Mesenchymal stem cell (in vitro differentiated cells and primary cell): ENCODE measurements at regions not wholly inside any gene's neighbourhood (a gene's known extent, or its start where the extent isn't known, plus 50 kb on each side); places are given as distances from the start of the nearest gene placed in this dataset.

Experiments
- DNase-seq: peaks from one replicate; pipeline ENCODE4 v3.0.0-alpha.2; 2013
- H2AFZ ChIP-seq: one replicate; pipeline ENCODE4 v1.6.1; 2013; ENCODE audit warnings: low read depth, mild to moderate bottlenecking, control low read depth, inconsistent platforms, low read length, moderate library complexity
- H2AK5ac ChIP-seq: 2 replicates; pipeline ENCODE4 v1.6.1; 2013; ENCODE audit warnings: low read length, moderate library complexity, mild to moderate bottlenecking, inconsistent platforms; ENCODE audit not compliant: severe bottlenecking
- H2BK120ac ChIP-seq: one replicate; pipeline ENCODE4 v1.6.1; 2013; ENCODE audit warnings: low read depth, mild to moderate bottlenecking, inconsistent platforms, low read length, moderate library complexity
- H2BK12ac ChIP-seq, 2 experiments: one replicate each; pipeline ENCODE4 v1.6.1; 2013; ENCODE audit warnings: inconsistent platforms in 2 of 2, low read length in 2 of 2, mild to moderate bottlenecking in 2 of 2, moderate library complexity in 2 of 2, control low read depth in 1 of 2
- H2BK15ac ChIP-seq: one replicate; pipeline ENCODE4 v1.6.1; 2013; ENCODE audit warnings: mild to moderate bottlenecking, low read depth, inconsistent platforms; ENCODE audit not compliant: poor library complexity, severe bottlenecking
- H2BK5ac ChIP-seq: 2 replicates; pipeline ENCODE4 v1.6.1; 2013; ENCODE audit warnings: low read depth, mild to moderate bottlenecking, low read length, control low read depth, inconsistent platforms; ENCODE audit not compliant: poor library complexity, severe bottlenecking
- H3K14ac ChIP-seq, 2 experiments: one replicate each; pipeline ENCODE4 v1.6.1; 2013; ENCODE audit warnings: inconsistent platforms in 2 of 2, low read length in 2 of 2, control low read depth in 1 of 2, mild to moderate bottlenecking in 1 of 2, moderate library complexity in 1 of 2
- H3K18ac ChIP-seq, 2 experiments: one replicate each; pipeline ENCODE4 v1.6.1; 2013; ENCODE audit warnings: inconsistent platforms in 2 of 2, low read length in 2 of 2, control low read depth in 1 of 2, low read depth in 1 of 2, mild to moderate bottlenecking in 1 of 2
- H3K23ac ChIP-seq, 2 experiments: one replicate each; pipeline ENCODE4 v1.6.1; 2013; ENCODE audit warnings: inconsistent platforms in 2 of 2, low read length in 2 of 2, mild to moderate bottlenecking in 2 of 2, moderate library complexity in 2 of 2, control low read depth in 1 of 2
- H3K27ac ChIP-seq: 2 replicates; pipeline ENCODE4 v1.5.1; 2013; ENCODE audit warnings: mild to moderate bottlenecking, moderate library complexity, low read length, control low read depth, inconsistent platforms; ENCODE audit not compliant: poor library complexity, severe bottlenecking
- H3K27me3 ChIP-seq, 2 experiments: 2 replicates each; pipeline versions ENCODE4 v1.6.1 to v1.7.0; 2013; ENCODE audit warnings: low read length in 2 of 2, mild to moderate bottlenecking in 2 of 2, moderate library complexity in 2 of 2, control low read depth in 1 of 2, inconsistent platforms in 1 of 2; ENCODE audit not compliant: control insufficient read depth in 1 of 2, insufficient read depth in 1 of 2
- H3K36me3 ChIP-seq, 2 experiments: 2 replicates each; pipeline versions ENCODE4 v1.6.1 to v1.7.0; 2013; ENCODE audit warnings: low read length in 2 of 2, control low read depth in 1 of 2, inconsistent platforms in 1 of 2, low read depth in 1 of 2, mild to moderate bottlenecking in 1 of 2; ENCODE audit not compliant: insufficient read depth in 2 of 2, control insufficient read depth in 1 of 2
- H3K4ac ChIP-seq, 2 experiments: one replicate each; pipeline ENCODE4 v1.6.1; 2013; ENCODE audit warnings: inconsistent platforms in 2 of 2, low read length in 2 of 2, mild to moderate bottlenecking in 2 of 2, moderate library complexity in 2 of 2, control low read depth in 1 of 2, low read depth in 1 of 2
- H3K4me1 ChIP-seq: 2 replicates; pipeline ENCODE4 v1.6.1; 2013; ENCODE audit warnings: low read depth, low read length, control low read depth; ENCODE audit not compliant: control insufficient read depth, insufficient read depth
- H3K4me2 ChIP-seq: 2 replicates; pipeline ENCODE4 v1.6.1; 2013; ENCODE audit warnings: low read length, mild to moderate bottlenecking, inconsistent platforms; ENCODE audit not compliant: poor library complexity, severe bottlenecking
- H3K4me3 ChIP-seq, 2 experiments: 2 replicates each; pipeline versions ENCODE4 v1.5.1 to v1.7.0; 2013; ENCODE audit warnings: low read length in 2 of 2, mild to moderate bottlenecking in 2 of 2, control low read depth in 1 of 2, low read depth in 1 of 2; ENCODE audit not compliant: insufficient read depth in 1 of 2
- H3K79me1 ChIP-seq: replicated peaks from 2 replicates; pipeline ENCODE4 v1.6.1; 2013; ENCODE audit warnings: mild to moderate bottlenecking, control low read depth, low read length, inconsistent platforms; ENCODE audit not compliant: poor library complexity, severe bottlenecking
- H3K9ac ChIP-seq: 2 replicates; pipeline ENCODE4 v1.7.0; 2013; ENCODE audit warnings: mild to moderate bottlenecking, low read length, moderate library complexity
- H3K9me3 ChIP-seq: 2 replicates; pipeline ENCODE4 v1.7.0; 2013; ENCODE audit warnings: mild to moderate bottlenecking, low read length; ENCODE audit not compliant: control insufficient read depth
- H4K8ac ChIP-seq: one replicate; pipeline ENCODE4 v1.6.1; 2013; ENCODE audit warnings: inconsistent platforms, mild to moderate bottlenecking, low read length, moderate library complexity
- H4K91ac ChIP-seq: one replicate; pipeline ENCODE4 v1.6.1; 2013; ENCODE audit warnings: mild to moderate bottlenecking, low read length, inconsistent platforms
- WGBS: methylation state at CpG from one replicate; pipeline ENCODE4 v1.1.7; 2013; ENCODE audit warnings: mixed read lengths; 5-methylcytosine and 5-hydroxymethylcytosine counted together

DNA sequence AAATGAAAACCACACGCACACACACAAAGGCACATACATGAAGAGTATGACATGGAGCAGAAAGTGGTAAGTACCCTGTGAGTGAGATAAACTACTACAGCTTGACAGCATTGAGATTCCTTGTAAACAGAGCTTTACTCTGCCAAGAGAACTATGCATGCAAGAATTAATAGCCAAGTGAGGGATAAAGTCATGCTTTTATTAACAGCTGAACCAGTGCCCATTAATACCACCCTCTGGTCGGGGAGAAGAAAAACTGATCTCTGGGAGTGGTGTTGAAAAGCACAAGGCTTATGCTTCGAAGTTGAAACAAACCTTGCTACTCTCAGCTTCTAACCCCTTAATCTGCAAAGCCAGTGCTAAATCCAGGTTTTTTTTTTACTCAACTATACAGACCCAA lies 95.9 kb upstream of the C1QTNF7 start:
- Histone ChIP-seq H3K9ac (no peak overlapping the region), H4K91ac (no peak overlapping the region), H3K4ac (no peak overlapping the region), H2BK120ac (no peak overlapping the region), H2BK12ac (no peak overlapping the region), H3K27me3 (no peaks in the 10 kb centered on the region), H3K4me1 (peaks cover 2% of the 10 kb centered on the region), H2BK15ac (no peak overlapping the region), H3K4me2 (no peak overlapping the region), H3K27ac (no peak overlapping the region), H2BK5ac (no peak overlapping the region), H3K36me3 (no peaks in the 10 kb centered on the region), H3K18ac (no peak overlapping the region), H2AFZ (no peak overlapping the region), H3K9me3 (no peaks in the 10 kb centered on the region), H3K23ac (no peak overlapping the region), H3K79me1 (no peaks in the 10 kb centered on the region), H3K4me3 (no peak overlapping the region), H2AK5ac (no peak overlapping the region), H4K8ac (no peak overlapping the region), H3K14ac (no peak overlapping the region)
- no peak for DNase-seq
- 100% methylated on average over 1 of the region's 3 CpGs for WGBS

DNA sequence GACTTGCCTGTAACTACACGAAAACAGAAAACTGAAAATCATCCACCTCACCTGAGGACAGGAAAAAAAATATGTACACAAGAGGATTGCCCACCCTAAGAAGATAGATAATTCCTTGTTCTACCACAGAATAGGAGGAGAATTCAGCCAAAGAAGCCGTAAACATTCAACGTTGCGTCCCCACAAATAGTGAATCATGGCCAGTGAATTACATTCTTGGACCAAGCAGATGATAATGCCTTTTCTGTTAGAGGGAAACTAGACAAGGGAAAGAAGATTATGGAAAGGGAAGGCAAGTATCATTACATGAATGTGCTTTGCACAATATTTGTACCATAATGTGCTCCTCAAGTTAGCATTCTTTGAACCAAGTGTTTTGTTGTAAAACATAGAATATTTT lies 95.5 kb upstream of the C1QTNF7 start:
- DNase-seq = no peak
- WGBS = 77% methylated on average over 4 of the region's 4 CpGs
- Histone ChIP-seq H3K18ac (no peak overlapping the region), H4K8ac (no peak overlapping the region), H3K9me3 (no peaks in the 10 kb centered on the region), H2BK12ac (no peak overlapping the region), H3K4me3 (no peak overlapping the region), H3K27ac (no peak overlapping the region), H3K4me1 (peaks cover 2% of the 10 kb centered on the region), H2AK5ac (no peak overlapping the region), H4K91ac (no peak overlapping the region), H2BK15ac (no peak overlapping the region), H3K4ac (no peak overlapping the region), H3K9ac (no peak overlapping the region), H3K79me1 (no peaks in the 10 kb centered on the region), H2BK5ac (no peak overlapping the region), H2BK120ac (no peak overlapping the region), H3K23ac (no peak overlapping the region), H3K27me3 (no peaks in the 10 kb centered on the region), H3K4me2 (no peak overlapping the region), H2AFZ (no peak overlapping the region), H3K14ac (no peak overlapping the region), H3K36me3 (no peaks in the 10 kb centered on the region)

DNA sequence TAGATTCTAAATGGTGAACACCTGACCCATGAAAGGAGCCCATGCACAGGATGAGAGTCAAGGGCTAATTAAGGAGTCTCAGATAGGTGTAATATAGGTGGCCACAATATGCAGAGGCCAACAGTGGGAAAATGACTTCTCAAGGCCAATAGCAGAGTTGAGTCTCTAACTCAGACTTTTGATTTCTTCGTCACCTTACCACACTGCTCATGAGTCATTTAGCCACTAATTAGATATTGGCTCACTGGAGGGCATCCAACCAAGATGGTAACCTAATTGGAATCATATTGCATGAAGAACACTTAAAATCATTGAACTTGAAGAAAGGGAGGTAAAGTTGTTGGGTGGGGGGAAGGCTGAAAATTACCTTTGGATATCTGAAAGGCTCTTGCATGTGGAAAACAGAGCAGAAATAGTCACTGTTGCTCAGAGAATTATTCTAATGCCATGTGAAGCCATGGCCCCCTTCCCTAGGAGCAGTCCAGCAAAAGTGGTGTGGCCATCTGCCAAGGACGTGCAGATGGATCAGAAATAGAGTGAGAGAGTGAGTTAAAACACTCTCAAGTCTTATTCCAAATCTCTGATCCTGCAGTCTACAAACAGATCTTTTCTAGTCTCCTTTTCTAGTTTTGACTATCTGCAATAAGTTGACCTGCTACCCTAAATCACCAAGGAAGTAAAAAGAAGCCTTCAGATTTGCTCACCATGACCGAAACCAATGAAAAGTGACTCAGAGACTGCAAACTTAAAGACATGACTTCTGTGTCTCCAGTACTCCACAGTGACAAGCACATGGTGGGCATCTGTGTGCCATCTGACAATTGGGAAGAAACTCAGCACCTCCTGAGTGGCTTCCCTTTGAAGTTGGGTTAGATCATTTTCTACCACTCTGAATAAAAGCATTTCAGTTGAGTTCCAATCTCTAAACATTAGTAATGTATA lies 93.9 kb upstream of the C1QTNF7 start:
- peaks cover 2% of the 10 kb centered on the region for H3K4me1 ChIP-seq
- no peak overlapping the region for H2BK5ac ChIP-seq
- H3K27me3 ChIP-seq = no peaks in the 10 kb centered on the region
- H2BK12ac ChIP-seq = peak overlapping the region in 1 of 2 experiments; percentile 45
- no peak overlapping the region for H3K4ac ChIP-seq
- H2AFZ ChIP-seq = no peak overlapping the region
- 88% methylated on average over 3 of the region's 3 CpGs for WGBS
- H3K4me3 ChIP-seq = no peak overlapping the region
- H3K23ac ChIP-seq = no peak overlapping the region
- peak overlapping the region in 1 of 2 experiments; percentile 35 for H3K18ac ChIP-seq
- no peak overlapping the region for H3K27ac ChIP-seq
- H3K79me1 ChIP-seq = no peaks in the 10 kb centered on the region
- no peak overlapping the region for H3K4me2 ChIP-seq
- no peaks in the 10 kb centered on the region for H3K36me3 ChIP-seq
- no peak overlapping the region for H2BK120ac ChIP-seq
- no peak overlapping the region for H4K91ac ChIP-seq
- DNase-seq = no peak
- H4K8ac ChIP-seq = no peak overlapping the region
- no peak overlapping the region for H2AK5ac ChIP-seq
- H3K9me3 ChIP-seq = no peaks in the 10 kb centered on the region
- H2BK15ac ChIP-seq = no peak overlapping the region
- H3K14ac ChIP-seq = no peak overlapping the region
- no peak overlapping the region for H3K9ac ChIP-seq

DNA sequence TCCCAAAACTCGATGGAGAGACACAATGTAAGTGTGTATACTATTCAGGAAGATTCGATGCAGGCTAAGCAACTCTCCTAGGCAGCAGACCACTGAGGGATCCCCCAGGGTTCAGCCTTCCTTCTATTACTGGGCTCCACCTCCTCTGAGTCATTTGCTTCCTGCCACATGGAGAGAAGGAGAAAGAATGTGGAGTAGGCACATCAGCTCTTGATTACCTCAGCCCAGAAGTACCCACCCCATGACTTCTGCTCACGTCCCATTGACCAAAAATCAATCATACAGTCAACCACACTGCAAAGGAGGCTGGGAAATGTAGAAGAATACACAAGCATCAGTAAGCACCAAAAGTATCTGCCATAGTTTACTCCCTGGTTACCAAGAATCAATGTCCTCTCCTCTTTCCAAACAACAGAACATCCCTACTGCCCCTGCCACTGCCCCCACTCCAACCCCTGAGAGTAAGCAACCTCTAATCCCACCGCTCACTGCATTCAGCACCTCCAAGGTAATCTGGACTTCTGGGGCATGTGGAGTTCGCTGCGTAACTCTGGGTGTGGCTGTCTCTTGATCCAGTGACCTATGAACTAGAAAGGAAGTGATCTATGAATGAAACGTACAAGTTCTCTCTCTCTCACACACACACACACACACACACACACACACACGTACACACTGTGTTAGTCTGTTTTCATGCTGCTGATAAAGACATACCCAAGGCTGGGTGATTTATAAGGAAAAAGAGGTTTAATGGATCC lies 91.2 kb upstream of the C1QTNF7 start:
- no peak overlapping the region for H3K23ac ChIP-seq
- H2BK15ac ChIP-seq = peak overlapping the region; percentile 89
- H3K79me1 ChIP-seq = no peaks in the 10 kb centered on the region
- peaks cover 3% of the 10 kb centered on the region for H3K4me1 ChIP-seq
- H2BK5ac ChIP-seq = no peak overlapping the region
- peak; percentile 92 for DNase-seq
- H4K8ac ChIP-seq = peak overlapping the region; percentile 92
- 44% methylated on average over 5 of the region's 8 CpGs for WGBS
- H3K4me2 ChIP-seq = no peak overlapping the region
- H2AK5ac ChIP-seq = peak overlapping the region; percentile 99
- H3K18ac ChIP-seq = peak overlapping the region; percentile 87 to 89
- peak overlapping the region; percentile 49 for H2AFZ ChIP-seq
- peak overlapping the region; percentile 42 for H2BK120ac ChIP-seq
- H3K4me3 ChIP-seq = no peak overlapping the region
- peak overlapping the region; percentile 95 for H4K91ac ChIP-seq
- H3K27ac ChIP-seq = peak overlapping the region; percentile 61
- peak overlapping the region in 1 of 2 experiments; percentile 83 for H3K14ac ChIP-seq
- peak overlapping the region; percentile 73 to 95 for H3K4ac ChIP-seq
- H3K9ac ChIP-seq = no peak overlapping the region
- peak overlapping the region; percentile 99 to 100 for H2BK12ac ChIP-seq
- no peaks in the 10 kb centered on the region for H3K36me3 ChIP-seq
- H3K27me3 ChIP-seq = no peaks in the 10 kb centered on the region
- no peaks in the 10 kb centered on the region for H3K9me3 ChIP-seq
